K562 (cell line): ENCODE measurements at regions not wholly inside any gene's neighbourhood (a gene's known extent, or its start where the extent isn't known, plus 50 kb on each side); places are given as distances from the start of the nearest gene placed in this dataset.

ENCODE experiments used
- ATAC-seq: fragments of 200-7000 bp; cut with Tn5 transposase; 3 replicates; pipeline ENCODE4 v1.9.1; 2020; ENCODE audit warnings: moderate library complexity
- BruUV-seq: library from RNA; stranded (reverse); fragments of 400-500 nt; replicated peaks from 2 replicates; lab custom pipeline; 2021; lab: Mats Ljungman, UMichigan
- CTCF ChIA-PET: fragments of 300-600 bp; formaldehyde crosslinking; extraction: SDS; loops from one replicate; lab custom pipeline; 2021; ENCODE audit warnings: low intra/inter-chr PET ratio; lab: Yijun Ruan, JAX
- POLR2A ChIA-PET: fragments of 300-600, 350-650 bp; sonication (Branson Sonifier 250); formaldehyde crosslinking; extraction: SDS; loops from one replicate; lab custom pipeline; 2021; ENCODE audit warnings: antibody characterized with exemption, inconsistent platforms; lab: Yijun Ruan, JAX
- DNase-seq, 4 experiments: peaks; one replicate each; pipeline versions ENCODE4 v3.0.0 to v3.0.0-alpha.2; 2011 to 2018; ENCODE audit warnings: low spot score in 3 of 4, mixed read lengths in 3 of 4; ENCODE audit errors: extremely low read depth in 1 of 4
- FAIRE-seq: peaks from 2 replicates; lab custom pipeline; 2011; peaks lifted over from hg19 to GRCh38; lab: Jason Lieb, UNC
- H2AFZ ChIP-seq: 2 replicates; pipeline ENCODE4 v1.6.0; 2011; ENCODE audit warnings: low read depth, low read length, control low read depth, inconsistent platforms
- H3K27ac ChIP-seq: fragments of 200-600 bp; 3 replicates; pipeline ENCODE4 v1.8.0; 2011; ENCODE audit warnings: low read depth, mild to moderate bottlenecking, control low read depth, inconsistent platforms, low read length, moderate library complexity, mixed read lengths; ENCODE audit errors: extremely low read depth
- H3K27me3 ChIP-seq, 2 experiments: fragments of 300-600 bp in 1 of 2; 2 replicates in 1 of 2; 3 replicates in 1 of 2; pipeline versions ENCODE4 v1.6.0 to v1.8.0; 2011; ENCODE audit warnings: inconsistent platforms in 2 of 2, low read length in 2 of 2, mild to moderate bottlenecking in 1 of 2, mixed read lengths in 1 of 2, moderate library complexity in 1 of 2; ENCODE audit not compliant: control insufficient read depth in 2 of 2, insufficient read depth in 2 of 2
- H3K36me3 ChIP-seq: fragments of 300-600 bp; 3 replicates; pipeline ENCODE4 v1.8.0; 2011; ENCODE audit warnings: mild to moderate bottlenecking, low read length, inconsistent platforms; ENCODE audit not compliant: control insufficient read depth, insufficient read depth
- H3K4me1 ChIP-seq, 2 experiments: fragments of 200-600 bp in 1 of 2; replicated peaks in 1 of 2; 2 replicates in 1 of 2; 3 replicates in 1 of 2; pipeline versions ENCODE4 v1.5.1 to v1.8.0; 2011; ENCODE audit warnings: inconsistent platforms in 2 of 2, low read length in 2 of 2, mild to moderate bottlenecking in 1 of 2, mixed read lengths in 1 of 2, moderate library complexity in 1 of 2; ENCODE audit not compliant: control insufficient read depth in 2 of 2, insufficient read depth in 2 of 2
- H3K4me2 ChIP-seq: 2 replicates; pipeline ENCODE4 v1.6.1; 2011; ENCODE audit warnings: low read length, control low read depth, inconsistent platforms, mixed read lengths; ENCODE audit not compliant: insufficient read depth
- H3K4me3 ChIP-seq: fragments of 200-600 bp; sonication (generic), shearing (Covaris generic); 2 replicates; pipeline ENCODE4 v1.5.1; 2016; ENCODE audit warnings: control low read depth, inconsistent platforms
- H3K79me2 ChIP-seq: fragments of 200-600 bp; 3 replicates; pipeline ENCODE4 v1.8.0; 2011; ENCODE audit warnings: low read length, inconsistent platforms; ENCODE audit not compliant: control insufficient read depth, insufficient read depth
- H3K9ac ChIP-seq, 2 experiments: 2 replicates each; pipeline versions ENCODE4 v1.6.0 to v1.6.1; 2011; ENCODE audit warnings: low read depth in 2 of 2, low read length in 2 of 2, control low read depth in 1 of 2, inconsistent platforms in 1 of 2, mild to moderate bottlenecking in 1 of 2, mixed read lengths in 1 of 2; ENCODE audit not compliant: insufficient read depth in 1 of 2
- H3K9me1 ChIP-seq: one replicate; pipeline ENCODE4 v1.6.0; 2011; ENCODE audit warnings: inconsistent platforms, mild to moderate bottlenecking, low read length, moderate library complexity; ENCODE audit not compliant: control insufficient read depth, insufficient read depth
- H3K9me3 ChIP-seq: replicated peaks from 2 replicates; pipeline ENCODE4 v1.5.1; 2011; ENCODE audit warnings: low read depth, low read length, inconsistent platforms; ENCODE audit not compliant: control insufficient read depth, insufficient read depth
- H4K20me1 ChIP-seq: replicated peaks from 2 replicates; pipeline ENCODE4 v1.6.1; 2011; ENCODE audit warnings: low read length, inconsistent platforms, mixed read lengths; ENCODE audit not compliant: control insufficient read depth, insufficient read depth
- CEBPB ChIP-seq: fragments of 450-650 bp; IDR thresholded peaks from 2 replicates; pipeline ENCODE4 v1.6.1; 2016; ENCODE audit warnings: missing genetic modification characterization, missing compliant biosample characterization
- CHD4 ChIP-seq: fragments of 200-600 bp; sonication (generic); IDR thresholded peaks from 3 replicates; pipeline ENCODE4 v1.6.1; 2012; ENCODE audit warnings: low read depth, mild to moderate bottlenecking, mixed read lengths, low read length, inconsistent platforms; ENCODE audit not compliant: insufficient read depth, insufficient replicate concordance, poor library complexity, severe bottlenecking
- FIP1L1 ChIP-seq: fragments of 200-400 bp; formaldehyde crosslinking; IDR thresholded peaks from 2 replicates; pipeline ENCODE4 v1.6.1; 2018; ENCODE audit warnings: mild to moderate bottlenecking, low read depth, low read length; ENCODE audit not compliant: poor library complexity, severe bottlenecking
- GTF2F1 ChIP-seq: IDR thresholded peaks from 2 replicates; pipeline ENCODE4 v1.6.1; 2011; ENCODE audit warnings: low read depth, low read length, improper control_type of control experiment
- HNRNPUL1 ChIP-seq: fragments of 200-400 bp; formaldehyde crosslinking; IDR thresholded peaks from 2 replicates; pipeline ENCODE4 v1.6.1; 2017; ENCODE audit warnings: low read length
- MED1 ChIP-seq: sonication (generic); formaldehyde crosslinking; IDR thresholded peaks from 2 replicates; pipeline ENCODE4 v1.8.1; 2023; ENCODE audit warnings: missing genetic modification reagents, borderline replicate concordance
- NR3C1 ChIP-seq: sonication (generic); formaldehyde crosslinking; IDR thresholded peaks from 2 replicates; pipeline ENCODE4 v1.8.1; 2022; ENCODE audit warnings: missing genetic modification reagents
- ZHX1 ChIP-seq: fragments of 150-350 bp; conservative IDR thresholded peaks from 2 replicates; pipeline ENCODE4 v1.6.1; 2014; ENCODE audit warnings: low read length
- ZNF280A ChIP-seq: fragments of 450-650 bp; IDR thresholded peaks from 2 replicates; pipeline ENCODE4 v1.6.1; 2018; ENCODE audit warnings: mild to moderate bottlenecking, low read depth; ENCODE audit not compliant: partially characterized antibody
- ZNF354B ChIP-seq: fragments of 250-450 bp; sonication (Bioruptor Pico); IDR thresholded peaks from 2 replicates; pipeline ENCODE4 v1.4.0; 2020
- ZNF592 ChIP-seq: fragments of 450-650 bp; IDR thresholded peaks from 2 replicates; pipeline ENCODE4 v1.6.1; 2017; ENCODE audit warnings: antibody characterized with exemption, mild to moderate bottlenecking
- ZNF740 ChIP-seq, 3 experiments: fragments of 200-800 bp in 1 of 3; sonication (Bioruptor generic) in 1 of 3; sonication (generic) in 1 of 3; formaldehyde crosslinking in 1 of 3; IDR thresholded peaks; 2 replicates each; pipeline versions ENCODE4 v1.6.1 to v1.8.0; 2016 to 2022; ENCODE audit warnings: mild to moderate bottlenecking in 2 of 3, missing compliant biosample characterization in 2 of 3, missing genetic modification characterization in 2 of 3, missing genetic modification reagents in 1 of 3
- ZNF785 ChIP-seq: fragments of 250-450 bp; sonication (Bioruptor Pico); IDR thresholded peaks from 2 replicates; pipeline ENCODE4 v1.4.0; 2020; ENCODE audit warnings: mild to moderate bottlenecking
- WGBS: fragments of 100-300 bp; shearing (Covaris generic); methylation state at CpG from one replicate; pipeline ENCODE4 v1.1.6; 2016; ENCODE audit warnings: low coverage, mixed read lengths; ENCODE audit not compliant: insufficient coverage; ENCODE audit errors: missing lambda C conversion rate; 5-methylcytosine and 5-hydroxymethylcytosine counted together
- in situ Hi-C: fragments of 300-500 bp; cut with MboI; formaldehyde crosslinking; loops from 4 replicates; pipeline ENCODE4 v1.15.0; 2018; ENCODE audit warnings: inconsistent platforms, mixed read lengths
- intact Hi-C: fragments of 100-400 bp; cut with micrococcal nuclease; formaldehyde crosslinking; loops from 2 replicates; pipeline ENCODE4 v1.14.2; 2022

GRCh38 chr18:34525244-34525643, 184.9 kb upstream of the DTNA start:
- Histone ChIP-seq H3K27ac (no peak overlapping the region), H3K4me3 (no peak overlapping the region), H3K36me3 (no peaks in the 10 kb centered on the region), H2AFZ (no peak overlapping the region), H3K27me3 (no peaks in the 10 kb centered on the region), H3K79me2 (no peaks in the 10 kb centered on the region), H3K9ac (no peak overlapping the region), H3K9me3 (no peaks in the 10 kb centered on the region), H3K4me2 (no peak overlapping the region)
- POLR2A ChIA-PET = no interaction called here
- CTCF ChIA-PET = no interaction called here
- ATAC-seq = no peak
- FAIRE-seq = no peak
- no TSS peak for BruUV-seq
- in situ Hi-C loops = no loop called here
- 0% methylated on average over 2 of the region's 2 CpGs for WGBS
- TF ChIP-seq CHD4 (no peak), ZNF785 (CRISPR knock-in tag) (no peak), ZNF354B (CRISPR knock-in tag) (no peak), ZNF740 (CRISPR knock-in tag; IDR thresholded peaks at IDR 0.05) (no peak), ZNF740 (tag; IDR thresholded peaks at IDR 0.05) (no peak), MED1 (CRISPR knock-in tag) (no peak), ZNF592 (no peak), ZNF280A (no peak), HNRNPUL1 (no peak), NR3C1 (CRISPR knock-in tag) (no peak), ZHX1 (no peak), GTF2F1 (no peak), CEBPB (tag) (no peak), FIP1L1 (no peak)
- TF ChIP-seq, all 486 proteins: peak for 0
- Histone ChIP-seq H3K9me1 (no peaks in the 10 kb centered on the region), H4K20me1 (no peaks in the 10 kb centered on the region), H3K4me1 (no peaks in the 10 kb centered on the region)
- intact Hi-C loops = no loop called here
- DNase-seq = no peak
